ENCODE measurements at regions not wholly inside any gene's neighbourhood (a gene's known extent, or its start where the extent isn't known, plus 50 kb on each side); places are given as distances from the start of the nearest gene placed in this dataset.

GRCh38 chr6:51529240-51529639 is 558.2 kb downstream of the PKHD1 start:
- no peaks in the 10 kb centered on the region for H3K36me3 ChIP-seq (ENCODE audit: insufficient read depth, low read length)
- H3K9me3 ChIP-seq (ENCODE audit: control insufficient read depth in 1 of 2, insufficient read depth in 1 of 2, low read length in 2 of 2) = no peaks in the 10 kb centered on the region
- H3K4me1 ChIP-seq (ENCODE audit: insufficient read depth, low read length) = no peaks in the 10 kb centered on the region
- Mint-ChIP-seq H3K4me3 (no peak overlapping the region), H3K4me1 (ENCODE audit: low read depth) (no peaks in the 10 kb centered on the region), H3K36me3 (ENCODE audit: low read depth) (no peaks in the 10 kb centered on the region), H3K9me3 (peaks cover 3% of the 10 kb centered on the region), H3K27me3 (no peaks in the 10 kb centered on the region), H3K27ac (no peak overlapping the region)
- ChIA-PET CTCF (no interaction called here), POLR2A (no interaction called here)
- intact Hi-C loops (cut with DNase I, micrococcal nuclease) = no loop called here
- no peaks in the 10 kb centered on the region for H3K27me3 ChIP-seq (ENCODE audit: control insufficient read depth in 1 of 2, insufficient read depth in 2 of 2, low read length in 2 of 2)
- H3K27ac ChIP-seq (ENCODE audit: low read depth in 1 of 2, low read length in 2 of 2) = no peak overlapping the region
- DNase-seq (no peak), ATAC-seq (ENCODE audit: poor library complexity) (no peak)
- no peak overlapping the region for H3K4me3 ChIP-seq (ENCODE audit: low read length)
- no peak for TF ChIP-seq CTCF (IDR thresholded peaks at IDR 0.05)

- DNase-seq = no peak
- CTCF ChIA-PET = no interaction called here
- no peaks in the 10 kb centered on the region for H3K4me1 ChIP-seq (ENCODE audit: insufficient read depth, low read length)
- no peaks in the 10 kb centered on the region for H3K27me3 ChIP-seq (ENCODE audit: control insufficient read depth in 1 of 2, insufficient read depth in 2 of 2, low read length in 2 of 2)
- no peak for TF ChIP-seq CTCF (IDR thresholded peaks at IDR 0.05)
- Mint-ChIP-seq H3K9me3 (peaks cover 2% of the 10 kb centered on the region), H3K36me3 (ENCODE audit: low read depth) (no peaks in the 10 kb centered on the region), H3K4me3 (no peak overlapping the region), H3K4me1 (ENCODE audit: low read depth) (no peaks in the 10 kb centered on the region), H3K27me3 (no peaks in the 10 kb centered on the region), H3K27ac (no peak overlapping the region)
- no peak for ATAC-seq (ENCODE audit: poor library complexity)
- H3K27ac ChIP-seq (ENCODE audit: low read depth in 1 of 2, low read length in 2 of 2) = no peak overlapping the region
- intact Hi-C loops (cut with DNase I, micrococcal nuclease) = no loop called here
- POLR2A ChIA-PET = no interaction called here
- no peaks in the 10 kb centered on the region for H3K36me3 ChIP-seq (ENCODE audit: insufficient read depth, low read length)
- no peaks in the 10 kb centered on the region for H3K9me3 ChIP-seq (ENCODE audit: control insufficient read depth in 1 of 2, insufficient read depth in 1 of 2, low read length in 2 of 2)
- H3K4me3 ChIP-seq (ENCODE audit: low read length) = no peak overlapping the region
These were observed 555.8 kb downstream of the PKHD1 start for GRCh38 chr6:51531623-51532022.

DNA sequence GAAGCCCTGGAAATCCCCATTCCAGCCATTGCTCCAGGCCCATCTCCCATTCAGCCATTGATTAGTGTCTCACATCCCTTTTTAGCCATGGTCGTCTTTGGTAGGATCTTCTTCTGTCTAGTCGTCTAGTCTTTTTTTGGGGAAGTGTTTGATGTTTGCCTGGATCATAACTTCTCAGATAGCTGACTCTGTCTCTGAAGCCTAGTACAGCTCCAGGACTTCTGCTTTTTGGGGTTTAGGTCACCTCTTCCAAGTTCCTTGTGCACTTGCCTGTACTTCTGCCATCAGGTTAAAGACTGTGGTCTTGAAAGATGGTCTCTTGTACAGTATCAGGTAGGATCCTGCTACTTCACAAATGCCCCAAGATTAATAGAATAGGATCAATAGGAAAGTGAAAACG is 553.5 kb downstream of the PKHD1 start:
- ChIA-PET POLR2A (no interaction called here), CTCF (no interaction called here)
- DNase-seq = peak in 1 of 14 experiments; percentile 0
- no peak overlapping the region for H3K27ac Mint-ChIP-seq
- Histone ChIP-seq H3K4me1 (ENCODE audit: insufficient read depth, low read length) (no peaks in the 10 kb centered on the region), H3K27me3 (ENCODE audit: control insufficient read depth in 1 of 2, insufficient read depth in 2 of 2, low read length in 2 of 2) (no peaks in the 10 kb centered on the region), H3K27ac (ENCODE audit: low read depth in 1 of 2, low read length in 2 of 2) (no peak overlapping the region), H3K36me3 (ENCODE audit: insufficient read depth, low read length) (no peaks in the 10 kb centered on the region), H3K4me3 (ENCODE audit: low read length) (no peak overlapping the region), H3K9me3 (ENCODE audit: control insufficient read depth in 1 of 2, insufficient read depth in 1 of 2, low read length in 2 of 2) (no peaks in the 10 kb centered on the region)
- H3K9me3 Mint-ChIP-seq = no peaks in the 10 kb centered on the region
- intact Hi-C loops (cut with DNase I, micrococcal nuclease) = no loop called here
- no peak overlapping the region for H3K4me3 Mint-ChIP-seq
- H3K36me3 Mint-ChIP-seq (ENCODE audit: low read depth) = no peaks in the 10 kb centered on the region
- H3K27me3 Mint-ChIP-seq = no peaks in the 10 kb centered on the region
- ATAC-seq (ENCODE audit: poor library complexity) = no peak
- H3K4me1 Mint-ChIP-seq (ENCODE audit: low read depth) = no peaks in the 10 kb centered on the region
- TF ChIP-seq CTCF (IDR thresholded peaks at IDR 0.05) = no peak

Measured in CD4-positive, alpha-beta T cell (primary cell).